ENCODE measurements at regions not wholly inside any gene's neighbourhood (a gene's known extent, or its start where the extent isn't known, plus 50 kb on each side); places are given as distances from the start of the nearest gene placed in this dataset.

DNA sequence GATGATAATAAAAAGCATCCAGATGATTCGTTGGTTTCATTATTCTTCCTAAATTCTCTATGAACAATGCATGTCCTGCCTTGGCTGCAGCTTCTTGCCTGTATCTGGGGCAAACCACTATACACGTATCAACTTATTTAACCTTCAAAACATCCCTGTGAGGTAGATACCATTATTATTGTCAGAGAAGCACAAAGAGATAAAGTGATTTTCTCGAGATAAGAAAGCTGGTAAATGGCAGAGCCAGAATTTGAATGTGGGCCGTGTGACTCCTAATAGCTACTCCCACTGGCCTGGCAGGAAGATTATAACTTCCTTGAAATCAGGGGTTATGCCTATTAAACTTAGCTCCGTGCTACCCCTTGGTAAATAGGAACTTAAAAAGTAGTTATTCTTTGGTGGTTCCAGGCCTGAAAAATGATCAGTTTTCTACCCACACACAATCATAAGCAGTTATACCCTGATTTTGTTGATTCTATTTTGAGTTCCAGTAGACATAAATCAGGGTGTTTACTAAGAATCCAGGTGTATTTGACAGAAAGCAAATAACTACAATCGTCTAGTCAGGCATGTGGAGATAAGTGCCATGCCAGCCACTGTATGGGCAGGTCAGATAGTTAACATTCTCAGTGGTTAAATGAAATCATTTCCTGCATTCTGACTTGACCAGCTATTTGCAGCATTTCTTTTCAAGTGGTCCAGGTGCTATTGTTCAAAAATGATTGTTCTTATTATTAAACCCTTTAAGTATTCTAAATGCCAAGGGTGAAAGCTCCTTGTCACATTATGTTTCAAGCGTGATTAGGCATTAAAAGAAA is 99.2 kb upstream of the LRRN1 start:
- H3K27ac ChIP-seq = no peak overlapping the region
- TF ChIP-seq, protein P1, sequence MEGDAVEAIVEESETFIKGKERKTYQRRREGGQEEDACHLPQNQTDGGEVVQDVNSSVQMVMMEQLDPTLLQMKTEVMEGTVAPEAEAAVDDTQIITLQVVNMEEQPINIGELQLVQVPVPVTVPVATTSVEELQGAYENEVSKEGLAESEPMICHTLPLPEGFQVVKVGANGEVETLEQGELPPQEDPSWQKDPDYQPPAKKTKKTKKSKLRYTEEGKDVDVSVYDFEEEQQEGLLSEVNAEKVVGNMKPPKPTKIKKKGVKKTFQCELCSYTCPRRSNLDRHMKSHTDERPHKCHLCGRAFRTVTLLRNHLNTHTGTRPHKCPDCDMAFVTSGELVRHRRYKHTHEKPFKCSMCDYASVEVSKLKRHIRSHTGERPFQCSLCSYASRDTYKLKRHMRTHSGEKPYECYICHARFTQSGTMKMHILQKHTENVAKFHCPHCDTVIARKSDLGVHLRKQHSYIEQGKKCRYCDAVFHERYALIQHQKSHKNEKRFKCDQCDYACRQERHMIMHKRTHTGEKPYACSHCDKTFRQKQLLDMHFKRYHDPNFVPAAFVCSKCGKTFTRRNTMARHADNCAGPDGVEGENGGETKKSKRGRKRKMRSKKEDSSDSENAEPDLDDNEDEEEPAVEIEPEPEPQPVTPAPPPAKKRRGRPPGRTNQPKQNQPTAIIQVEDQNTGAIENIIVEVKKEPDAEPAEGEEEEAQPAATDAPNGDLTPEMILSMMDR (IDR thresholded peaks at IDR 0.05) = no peak
- H3K4me1 ChIP-seq = no peaks in the 10 kb centered on the region
- no peaks in the 10 kb centered on the region for H3K36me3 ChIP-seq
- no peak for DNase-seq (ENCODE audit: low spot score in 2 of 2)
- no peaks in the 10 kb centered on the region for H3K27me3 ChIP-seq
- intact Hi-C loops (cut with DNase I) = no loop called here
- no peaks in the 10 kb centered on the region for H3K9me3 ChIP-seq
- H3K4me3 ChIP-seq = no peak overlapping the region

DNA sequence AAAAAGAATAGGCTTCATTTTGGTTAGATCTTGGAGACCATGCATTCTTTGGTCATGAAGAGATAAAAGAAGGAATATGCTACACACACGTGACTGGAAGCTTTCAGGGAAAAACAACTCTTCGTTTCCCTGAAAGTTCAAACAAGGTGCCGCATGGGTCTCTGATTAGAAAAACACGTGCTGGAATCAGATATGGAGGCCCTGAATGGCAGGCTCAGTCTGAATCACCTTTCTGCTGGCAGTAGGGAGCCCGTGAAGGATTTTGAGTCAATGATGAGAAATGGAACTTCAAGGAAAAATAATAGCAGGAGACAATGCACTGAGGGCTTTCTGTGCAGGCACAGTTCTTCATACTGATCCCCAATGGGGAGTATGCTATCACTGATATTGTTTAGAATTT is 99.8 kb upstream of the LRRN1 start:
- H3K36me3 ChIP-seq = no peaks in the 10 kb centered on the region
- no peaks in the 10 kb centered on the region for H3K9me3 ChIP-seq
- no peak overlapping the region for H3K27ac ChIP-seq
- H3K27me3 ChIP-seq = no peaks in the 10 kb centered on the region
- no peak overlapping the region for H3K4me3 ChIP-seq
- no peak for DNase-seq (ENCODE audit: low spot score in 2 of 2)
- intact Hi-C loops (cut with DNase I) = no loop called here
- no peaks in the 10 kb centered on the region for H3K4me1 ChIP-seq
- TF ChIP-seq, protein P1 (IDR thresholded peaks at IDR 0.05) = no peak

DNA sequence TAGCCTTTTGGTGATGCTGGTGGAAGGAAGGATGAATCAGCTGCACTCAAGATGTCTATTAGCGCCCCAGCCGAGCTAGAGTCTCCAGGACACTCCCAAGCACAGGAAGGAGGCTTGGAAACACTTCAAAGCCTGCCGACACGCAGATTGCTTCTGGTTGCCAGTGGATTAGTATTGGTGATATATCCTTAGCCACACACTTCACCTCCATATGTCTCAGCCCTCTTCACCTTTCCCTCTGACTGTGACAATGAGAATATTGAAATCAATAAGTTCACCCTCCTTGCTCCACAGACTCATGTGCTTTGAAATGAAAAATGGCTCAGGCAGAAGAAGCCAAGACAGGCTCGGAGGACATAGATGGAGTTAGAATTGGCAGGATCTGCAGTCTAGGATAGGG is 102.9 kb upstream of the LRRN1 start:
- no peak overlapping the region for H3K4me3 ChIP-seq
- H3K4me1 ChIP-seq = no peaks in the 10 kb centered on the region
- no peak overlapping the region for H3K27ac ChIP-seq
- no peaks in the 10 kb centered on the region for H3K27me3 ChIP-seq
- no peak for DNase-seq (ENCODE audit: low spot score in 2 of 2)
- intact Hi-C loops (cut with DNase I) = no loop called here
- no peaks in the 10 kb centered on the region for H3K9me3 ChIP-seq
- TF ChIP-seq, protein P1 (IDR thresholded peaks at IDR 0.05) = no peak
- H3K36me3 ChIP-seq = no peaks in the 10 kb centered on the region

DNA sequence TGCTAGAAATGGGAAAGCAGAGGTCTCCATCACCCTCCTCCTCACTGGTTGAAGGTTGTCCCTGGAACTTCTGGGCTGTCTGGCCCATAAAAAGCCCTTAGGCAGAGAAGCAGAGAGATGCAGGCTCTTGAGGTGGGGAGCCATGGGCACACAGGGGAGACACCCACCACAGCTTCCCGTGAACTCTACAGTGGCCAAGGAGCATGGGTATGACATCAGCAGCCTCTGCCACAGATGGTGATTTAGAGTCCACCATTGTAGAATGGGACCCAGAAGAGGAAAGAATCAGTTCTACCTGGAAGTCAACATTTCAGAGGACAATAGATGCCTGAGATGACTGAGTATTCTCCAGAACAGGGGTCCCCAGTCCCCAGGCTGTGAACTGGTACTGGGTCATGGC is 105.6 kb upstream of the LRRN1 start:
- DNase-seq (ENCODE audit: low spot score in 2 of 2) = no peak
- Histone ChIP-seq H3K27ac (no peak overlapping the region), H3K9me3 (no peaks in the 10 kb centered on the region), H3K36me3 (no peaks in the 10 kb centered on the region), H3K4me1 (no peaks in the 10 kb centered on the region), H3K27me3 (no peaks in the 10 kb centered on the region), H3K4me3 (no peak overlapping the region)
- intact Hi-C loops (cut with DNase I) = no loop called here
- TF ChIP-seq, protein P1 (IDR thresholded peaks at IDR 0.05) = no peak

DNA sequence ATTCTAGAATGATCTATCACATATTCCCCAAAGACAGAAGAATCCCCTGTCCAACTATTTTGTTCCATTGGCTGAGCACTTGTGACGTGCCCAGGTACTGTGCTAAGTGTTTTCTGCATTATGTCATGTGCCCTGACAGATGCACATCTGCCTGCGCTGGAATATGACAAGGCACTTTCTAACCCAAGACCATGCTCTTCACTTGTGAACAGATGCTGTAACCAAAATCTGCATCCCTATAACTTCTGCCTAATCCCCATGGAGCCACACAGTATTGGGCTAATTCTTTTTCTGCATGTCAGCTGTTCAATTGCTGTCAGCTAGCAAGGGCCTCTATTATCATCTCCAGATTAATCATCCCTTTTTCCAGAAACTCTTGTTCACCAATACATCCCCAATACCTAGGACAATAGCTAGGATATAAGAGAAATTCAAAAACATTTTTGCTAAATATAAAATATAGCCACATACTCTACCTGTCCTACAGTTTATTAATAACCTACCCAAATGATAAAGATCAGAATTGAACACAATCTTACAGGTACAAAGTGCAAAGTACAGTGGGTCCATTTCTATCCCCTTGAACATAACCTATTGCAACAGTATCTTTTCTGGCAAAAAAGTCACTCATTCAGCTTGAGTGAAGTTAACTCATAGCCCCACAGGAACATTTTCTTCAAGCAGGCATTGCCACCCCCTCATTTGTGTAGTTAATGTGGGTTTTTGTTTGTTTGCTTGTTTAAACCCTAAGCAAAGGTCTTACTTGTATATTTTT is 109.4 kb upstream of the LRRN1 start:
- Histone ChIP-seq H3K4me1 (no peaks in the 10 kb centered on the region), H3K27ac (no peak overlapping the region), H3K4me3 (no peak overlapping the region), H3K27me3 (no peaks in the 10 kb centered on the region), H3K36me3 (no peaks in the 10 kb centered on the region), H3K9me3 (no peaks in the 10 kb centered on the region)
- TF ChIP-seq, protein P1 (IDR thresholded peaks at IDR 0.05) = no peak
- no peak for DNase-seq (ENCODE audit: low spot score in 2 of 2)
- intact Hi-C loops (cut with DNase I) = no loop called here
